Left colon (tissue), 2 donors: ENCODE measurements at regions not wholly inside any gene's neighbourhood (a gene's known extent, or its start where the extent isn't known, plus 50 kb on each side); places are given as distances from the start of the nearest gene placed in this dataset.

Experiments used
- ATAC-seq: fragments of 200-7000 bp; cut with Tn5 transposase; one replicate; pipeline ENCODE4 v1.9.1; 2020; ENCODE audit warnings: mild to moderate bottlenecking, moderate library complexity
- DNase-seq, 2 donors: peaks; one replicate each; pipeline ENCODE4 v3.0.0-alpha.2; 2020
- intact Hi-C, 2 donors: fragments of 100-400 bp; cut with DNase I in 1 of 2; cut with micrococcal nuclease in 1 of 2; formaldehyde crosslinking; loops; one replicate each; pipeline versions ENCODE4 v1.11.2 to v1.14.0; 2022; cut with DNase I, micrococcal nuclease
- donor health status: DM: no; HTN: no; CAD: no.
- donor health status: DM: yes; HTN: yes; CAD: no.

DNA sequence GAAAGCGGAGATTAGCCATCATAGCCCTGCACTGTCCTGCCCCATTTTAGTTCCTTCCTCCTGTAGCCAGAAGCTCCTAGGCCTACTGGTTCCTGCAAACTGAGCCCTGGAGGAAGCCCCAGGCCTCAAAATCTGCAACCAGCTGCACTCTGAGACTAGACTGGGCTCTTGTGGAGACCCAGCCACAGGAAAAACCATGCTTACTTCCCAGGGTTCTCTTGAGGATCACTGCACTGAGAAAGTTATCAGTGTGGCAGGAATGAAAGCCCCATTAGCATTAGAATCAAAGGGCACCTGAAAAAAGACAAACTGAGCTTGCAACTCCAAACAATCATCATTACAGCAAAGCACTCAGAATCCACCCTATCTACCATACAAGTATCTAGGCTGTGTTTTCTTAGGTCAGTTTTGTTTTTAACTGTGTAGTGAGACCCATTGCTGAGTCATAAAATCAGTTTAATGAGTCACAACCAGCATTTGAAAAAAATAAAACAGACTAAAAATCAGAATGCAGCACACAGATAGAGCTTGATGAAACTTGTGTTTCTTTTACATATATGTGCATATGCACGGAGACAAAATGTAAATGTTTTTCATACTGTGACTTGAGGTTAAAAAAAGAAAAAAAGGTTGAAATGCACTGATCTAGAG, 91.0 kb downstream of the UNC5CL start:
- intact Hi-C loops = no loop called here
- DNase-seq (no peak), ATAC-seq (no peak)

DNA sequence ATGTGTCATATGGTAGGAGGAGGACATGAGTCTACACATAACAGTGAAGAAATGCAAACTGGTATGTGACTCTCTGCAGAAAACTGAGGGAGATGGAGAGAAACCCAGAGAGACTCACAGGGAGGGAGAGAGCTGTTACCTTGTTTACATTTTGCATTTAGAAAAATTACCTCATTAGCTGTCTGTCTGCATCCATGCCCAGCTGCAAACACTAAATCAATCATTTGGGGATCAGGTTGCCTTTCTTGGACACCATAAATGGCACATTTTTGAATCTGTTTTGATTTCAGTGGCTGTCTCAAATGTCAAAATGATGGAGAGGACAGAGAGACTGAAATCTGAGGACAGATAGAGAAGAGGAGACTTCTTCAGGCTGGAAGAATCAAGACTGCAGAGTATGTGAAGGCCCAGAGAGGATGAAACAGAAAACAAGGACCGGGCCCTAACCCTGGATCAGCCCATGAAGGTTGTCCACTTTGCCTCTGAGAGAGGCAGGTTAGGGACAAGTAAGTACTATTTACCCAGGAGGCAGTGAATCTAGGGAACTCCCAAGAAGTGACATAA, 92.2 kb downstream of the UNC5CL start:
- intact Hi-C loops = no loop called here
- DNase-seq (no peak), ATAC-seq (no peak)

DNA sequence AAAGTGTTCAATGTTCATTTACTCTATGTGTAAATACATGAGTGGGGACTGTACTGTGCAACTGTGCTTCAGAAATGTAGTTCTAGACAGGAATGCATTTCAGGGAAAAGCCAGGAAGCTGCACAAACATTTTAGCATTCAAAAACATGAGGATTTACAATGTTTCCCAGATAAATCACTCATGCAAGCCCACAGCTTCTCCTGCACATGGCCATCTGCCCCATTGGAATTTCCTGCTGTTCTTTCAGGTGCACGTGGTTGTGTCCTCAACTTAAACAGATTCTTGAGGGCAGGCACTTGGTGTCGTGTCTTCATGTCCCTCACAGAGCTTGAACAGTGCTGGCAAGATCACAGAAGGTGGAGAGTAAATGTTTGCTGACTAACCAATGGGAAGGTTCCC, 101.5 kb downstream of the UNC5CL start:
- DNase-seq (no peak), ATAC-seq (no peak)
- intact Hi-C loops = no loop called here

DNA sequence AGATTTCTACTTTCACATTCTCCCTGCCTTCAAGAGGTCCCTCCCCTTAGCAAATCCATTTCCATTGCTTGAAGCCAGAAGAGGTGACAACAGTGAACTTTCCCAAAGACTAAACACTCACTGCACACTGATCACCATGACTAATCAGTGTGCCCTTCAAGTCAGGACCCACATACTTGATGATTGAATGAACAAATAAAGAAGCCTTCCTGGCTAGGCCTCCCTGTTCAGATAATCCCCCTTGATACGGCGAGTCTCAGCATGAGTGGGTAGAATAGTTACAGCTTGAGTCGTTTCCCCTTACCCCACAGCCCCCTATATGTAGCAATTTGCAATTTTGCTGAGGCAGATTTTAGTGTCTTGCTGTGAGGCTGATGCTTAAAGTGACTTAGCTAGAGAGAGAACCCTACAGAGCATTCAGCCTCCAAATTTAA, 102.2 kb downstream of the UNC5CL start:
- no peak for ATAC-seq
- no peak for DNase-seq
- intact Hi-C loops = no loop called here

DNA sequence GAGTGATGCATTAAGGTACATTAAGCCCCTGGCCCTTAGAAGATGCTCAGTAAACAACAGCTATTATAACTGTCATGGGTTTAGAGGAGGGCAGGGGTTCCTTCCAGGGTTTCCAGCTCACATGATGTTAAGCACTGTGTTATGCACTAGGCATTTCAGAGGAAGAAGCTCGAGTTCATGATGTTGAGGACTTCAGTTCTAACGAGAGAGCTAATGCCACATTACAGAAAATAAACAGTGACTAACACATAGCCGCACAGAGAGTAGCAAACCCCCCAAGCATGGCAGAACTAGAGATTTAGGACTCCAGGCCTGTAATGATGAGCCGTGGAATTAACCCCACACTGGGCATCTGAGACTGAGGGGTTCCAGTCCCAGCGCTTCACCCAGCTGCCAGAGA, 105.2 kb downstream of the UNC5CL start:
- DNase-seq (no peak), ATAC-seq (no peak)
- intact Hi-C loops = no loop called here

DNA sequence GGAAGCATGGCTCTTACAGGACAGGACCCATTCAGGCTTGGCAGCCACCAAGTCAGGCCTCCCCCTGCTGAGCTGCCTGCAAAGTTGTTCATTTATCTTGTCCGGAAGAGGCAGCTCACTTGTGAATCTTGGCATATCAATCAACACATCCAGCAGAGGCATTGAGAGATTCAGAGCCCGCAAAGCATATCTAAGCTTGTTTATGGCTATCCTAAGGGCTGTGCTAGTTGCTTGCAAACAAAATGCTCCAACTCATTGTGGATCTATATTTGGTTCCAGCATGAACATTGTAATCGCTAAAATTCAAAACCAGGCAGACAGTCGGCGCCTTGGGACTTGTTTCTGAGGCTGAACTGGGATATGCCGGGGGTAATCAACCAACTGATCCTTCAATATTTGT, 106.1 kb downstream of the UNC5CL start:
- DNase-seq (no peak), ATAC-seq (no peak)
- intact Hi-C loops = no loop called here

DNA sequence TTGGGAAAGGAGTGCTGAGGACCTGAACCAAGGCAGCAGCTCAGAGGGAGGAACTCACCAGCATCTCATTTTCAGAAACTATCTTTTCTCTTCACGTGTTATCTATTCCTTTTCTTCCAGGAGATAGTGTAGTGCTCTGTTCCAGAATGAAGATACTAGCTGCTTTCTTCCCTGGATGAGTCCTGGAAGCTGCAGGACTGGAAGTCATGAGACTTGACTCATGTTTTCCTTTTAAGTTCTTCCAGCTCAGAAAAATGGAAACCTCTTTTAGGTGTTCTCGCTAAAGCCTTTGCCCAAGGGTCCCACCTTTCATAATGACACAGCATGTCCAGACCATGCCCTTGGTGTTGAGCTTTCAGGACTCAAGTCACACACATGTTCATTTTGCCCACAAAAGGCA, 106.7 kb downstream of the UNC5CL start:
- intact Hi-C loops = no loop called here
- DNase-seq (no peak), ATAC-seq (no peak)

DNA sequence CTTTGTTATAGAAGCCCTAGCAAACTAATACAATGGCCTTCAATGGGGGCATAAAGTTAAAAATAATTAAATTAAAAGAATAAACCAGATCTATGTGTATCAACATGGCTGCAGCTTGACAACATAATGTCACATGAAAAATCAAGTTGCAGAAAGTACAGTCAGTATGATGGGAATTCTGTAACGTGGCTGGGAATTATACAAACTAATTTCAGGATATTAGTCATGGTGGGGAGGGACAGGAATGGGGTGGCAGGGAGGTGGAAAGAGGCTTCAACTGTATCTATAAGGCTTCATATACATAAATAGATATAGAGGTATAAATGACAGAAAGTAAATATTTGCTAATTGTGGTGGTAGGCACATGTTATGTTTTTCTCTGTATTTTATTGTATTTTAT, 107.1 kb downstream of the UNC5CL start:
- no peak for DNase-seq
- no peak for ATAC-seq
- intact Hi-C loops = no loop called here

DNA sequence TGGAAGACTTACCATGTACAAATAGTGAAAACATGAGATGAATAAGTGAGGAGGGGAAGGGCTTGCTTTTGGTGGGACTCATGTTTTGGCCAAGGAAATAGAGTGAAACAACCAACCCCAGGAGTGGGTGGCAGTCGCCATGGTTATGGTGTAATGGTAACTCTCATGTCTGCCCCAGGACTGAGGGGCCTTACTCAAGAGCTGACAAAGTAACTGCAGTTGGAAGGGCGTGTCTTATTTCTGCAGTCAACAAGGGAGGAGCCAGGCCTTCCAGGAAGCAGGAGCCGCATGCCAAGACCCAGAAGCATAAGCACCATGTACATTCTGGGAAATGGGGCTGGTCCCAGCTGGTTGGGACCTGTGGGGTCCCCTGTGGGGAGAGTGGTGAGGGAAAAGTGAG, 108.5 kb downstream of the UNC5CL start:
- peak; percentile 81 for ATAC-seq
- DNase-seq = peak; percentile 13 to 29
- intact Hi-C loops = no loop called here

DNA sequence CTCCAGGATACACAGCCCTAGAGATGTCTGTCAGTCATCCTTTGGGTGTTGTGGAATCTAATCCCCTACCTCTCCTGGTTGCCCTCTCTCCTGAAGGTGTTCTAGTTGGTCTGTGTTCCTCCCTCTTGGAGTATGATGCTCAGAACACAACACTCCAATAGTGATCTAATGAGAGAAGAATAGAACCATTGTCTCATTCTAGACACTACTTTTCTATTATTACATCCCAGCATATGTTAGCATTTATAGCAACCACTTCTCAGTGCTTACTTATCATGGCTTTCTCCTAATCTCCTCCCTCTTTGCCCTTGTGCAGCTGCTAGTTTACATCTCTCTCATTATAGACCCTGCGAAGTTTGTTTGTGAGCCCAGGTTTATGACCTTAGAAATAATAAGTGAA, 109.0 kb downstream of the UNC5CL start:
- ATAC-seq (no peak), DNase-seq (no peak)
- intact Hi-C loops = no loop called here

DNA sequence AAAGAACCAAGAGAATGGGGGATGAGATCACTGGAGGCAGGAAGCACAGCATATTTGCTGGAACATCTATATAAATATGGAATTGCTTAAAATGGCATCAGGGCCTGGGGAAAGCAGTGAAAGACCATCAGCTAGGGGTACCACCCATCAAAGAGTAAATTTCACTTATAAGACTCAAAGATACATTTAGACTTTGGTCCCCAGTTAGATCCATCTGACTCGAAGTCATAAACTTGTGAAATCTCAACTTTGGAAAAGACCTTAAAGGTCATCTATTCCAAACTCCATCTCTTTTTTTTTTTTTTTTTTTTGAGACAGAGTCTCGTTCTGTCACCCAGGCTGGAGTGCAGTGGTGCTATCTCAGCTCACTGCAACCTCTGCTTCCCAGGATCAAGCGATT, 109.8 kb downstream of the UNC5CL start:
- intact Hi-C loops = no loop called here
- DNase-seq = no peak
- no peak for ATAC-seq

DNA sequence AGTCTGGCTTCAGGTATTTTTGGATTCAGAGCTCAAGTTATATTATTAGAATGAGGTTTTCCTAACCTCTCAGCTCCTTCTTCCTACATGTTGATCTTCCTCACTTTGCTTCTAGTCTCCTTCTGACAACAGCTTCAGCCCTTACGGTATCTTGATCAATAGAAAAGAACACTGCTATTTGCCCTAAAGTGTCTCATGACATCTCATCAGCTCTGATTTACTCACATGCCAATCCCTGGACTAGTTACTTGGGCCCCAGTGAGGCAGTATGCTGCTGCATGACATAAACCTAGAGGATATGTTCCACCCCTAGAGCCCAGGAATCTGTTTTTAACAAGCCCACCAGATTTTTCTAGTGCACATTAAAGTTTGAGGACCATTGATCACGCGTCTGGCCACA, 110.3 kb downstream of the UNC5CL start:
- intact Hi-C loops = no loop called here
- DNase-seq = no peak

DNA sequence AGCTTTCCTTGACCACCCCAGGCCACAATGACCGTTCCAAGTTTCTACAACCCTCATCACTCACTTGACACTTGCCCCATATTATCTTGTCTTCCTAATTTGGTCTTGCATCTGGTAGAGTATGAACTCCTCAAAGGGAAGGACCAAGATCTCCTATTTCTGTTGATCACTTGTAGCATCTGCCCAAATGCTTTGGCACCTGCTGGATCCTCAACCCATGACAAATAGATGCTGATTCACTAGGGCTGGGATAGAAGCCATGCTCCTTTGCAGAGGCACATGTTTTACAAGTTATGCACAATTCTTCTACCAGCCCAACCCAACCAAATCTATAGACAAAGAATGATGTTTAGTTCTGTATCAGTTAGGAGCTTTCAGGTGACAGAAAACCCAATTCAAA, 110.7 kb downstream of the UNC5CL start:
- intact Hi-C loops = no loop called here
- no peak for DNase-seq
- no peak for ATAC-seq

More for the DNA sequence above, 110.3 kb downstream of the UNC5CL start:
- ATAC-seq = no peak

DNA sequence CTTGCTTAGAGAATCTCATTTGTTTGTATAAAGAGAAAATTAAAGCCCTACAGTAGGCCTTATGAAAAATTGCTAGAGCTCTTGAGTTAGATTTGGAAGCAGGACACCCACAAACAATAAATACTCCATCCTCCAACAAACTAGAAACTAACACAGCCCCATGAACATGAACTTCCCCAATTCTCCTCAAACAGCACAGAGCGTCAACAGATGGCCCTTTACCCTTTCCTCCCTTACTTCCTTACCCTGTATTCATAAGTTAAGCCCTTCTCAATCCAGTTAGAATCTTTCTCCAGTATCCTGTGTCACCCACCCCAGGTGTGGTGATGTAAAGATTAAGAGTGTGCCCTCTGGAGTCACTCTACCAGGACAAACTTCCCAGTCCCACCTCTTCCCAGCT, 113.7 kb downstream of the UNC5CL start:
- no peak for ATAC-seq
- DNase-seq = no peak
- intact Hi-C loops = no loop called here

DNA sequence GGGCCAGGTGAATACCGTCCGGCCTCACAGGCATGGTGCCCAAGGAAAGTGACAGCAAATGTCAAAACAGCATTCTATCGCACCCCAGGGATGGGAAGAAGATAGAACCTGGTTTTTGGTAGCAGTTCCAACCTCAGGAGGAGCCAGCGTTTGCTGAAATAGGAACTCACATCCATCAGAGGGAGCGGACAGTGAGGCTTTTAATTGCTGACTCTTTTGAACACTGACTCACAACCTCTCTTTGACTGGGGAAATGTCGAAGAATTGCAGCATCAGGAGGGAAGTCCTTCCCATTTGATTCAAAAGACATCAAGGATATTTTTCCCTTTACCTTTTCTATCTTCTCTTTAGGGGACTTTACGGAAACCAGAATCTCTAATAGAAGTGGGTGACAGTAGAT, 114.2 kb downstream of the UNC5CL start:
- ATAC-seq (no peak), DNase-seq (no peak)
- intact Hi-C loops = no loop called here

DNA sequence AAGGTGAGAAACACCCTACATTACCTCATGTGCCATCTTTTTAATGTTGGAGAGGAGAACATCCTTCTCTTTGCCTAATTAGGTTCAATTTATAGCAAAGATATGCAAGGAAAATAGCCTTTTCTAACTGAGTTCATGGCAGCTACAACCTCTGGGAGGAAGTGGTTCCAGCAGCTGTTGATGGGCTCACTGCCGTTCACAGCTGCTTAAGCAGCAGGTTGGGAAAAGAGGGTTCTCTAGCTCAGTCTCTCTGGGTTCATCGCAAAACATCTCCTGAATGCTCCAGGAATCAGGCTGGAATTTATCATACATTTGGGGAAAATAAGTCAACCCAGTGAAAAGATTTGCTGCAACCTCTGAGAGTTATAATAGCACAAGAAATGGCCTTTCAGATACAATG, 115.1 kb downstream of the UNC5CL start:
- no peak for ATAC-seq
- intact Hi-C loops = no loop called here
- DNase-seq = no peak

DNA sequence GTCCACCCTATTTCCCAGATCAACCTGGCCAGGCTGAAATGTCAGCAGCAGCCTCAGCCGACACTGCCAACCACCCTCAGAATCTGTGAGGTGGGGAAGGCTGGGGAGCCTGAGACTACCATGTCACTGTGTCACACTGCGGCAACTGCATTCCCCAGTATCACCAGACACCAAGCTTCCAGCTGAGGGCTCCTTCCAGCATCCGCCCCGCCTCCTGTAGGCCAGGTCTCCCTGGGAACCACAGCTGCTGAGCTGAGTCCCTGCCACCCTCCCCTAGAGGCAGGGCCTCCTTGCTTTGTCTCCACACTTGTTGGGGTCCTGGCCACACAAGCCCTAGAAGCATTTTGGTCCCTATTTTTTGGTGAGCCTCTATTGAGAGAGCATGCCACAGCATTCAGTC, 115.7 kb downstream of the UNC5CL start:
- intact Hi-C loops = no loop called here
- DNase-seq (no peak), ATAC-seq (no peak)

DNA sequence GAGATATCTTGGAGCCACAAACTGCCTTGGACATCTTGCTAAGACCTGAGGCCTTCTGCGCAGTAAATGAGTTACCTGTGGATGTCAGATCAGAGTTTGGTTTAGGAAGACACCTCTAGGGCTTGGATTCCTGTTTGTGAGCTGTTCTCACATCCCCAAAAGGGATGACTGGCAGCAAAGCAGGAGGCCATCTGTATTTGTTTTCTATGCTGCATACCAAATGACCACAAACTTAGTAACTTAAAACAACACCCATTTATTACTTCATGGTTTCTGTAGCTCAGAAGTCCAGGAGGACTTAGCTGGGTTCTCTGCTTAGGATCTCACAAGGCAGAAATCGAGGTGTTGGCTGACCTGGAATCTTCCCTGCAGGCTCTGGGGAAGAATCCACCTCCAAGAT, 116.7 kb downstream of the UNC5CL start:
- DNase-seq = no peak
- intact Hi-C loops = no loop called here
- no peak for ATAC-seq

DNA sequence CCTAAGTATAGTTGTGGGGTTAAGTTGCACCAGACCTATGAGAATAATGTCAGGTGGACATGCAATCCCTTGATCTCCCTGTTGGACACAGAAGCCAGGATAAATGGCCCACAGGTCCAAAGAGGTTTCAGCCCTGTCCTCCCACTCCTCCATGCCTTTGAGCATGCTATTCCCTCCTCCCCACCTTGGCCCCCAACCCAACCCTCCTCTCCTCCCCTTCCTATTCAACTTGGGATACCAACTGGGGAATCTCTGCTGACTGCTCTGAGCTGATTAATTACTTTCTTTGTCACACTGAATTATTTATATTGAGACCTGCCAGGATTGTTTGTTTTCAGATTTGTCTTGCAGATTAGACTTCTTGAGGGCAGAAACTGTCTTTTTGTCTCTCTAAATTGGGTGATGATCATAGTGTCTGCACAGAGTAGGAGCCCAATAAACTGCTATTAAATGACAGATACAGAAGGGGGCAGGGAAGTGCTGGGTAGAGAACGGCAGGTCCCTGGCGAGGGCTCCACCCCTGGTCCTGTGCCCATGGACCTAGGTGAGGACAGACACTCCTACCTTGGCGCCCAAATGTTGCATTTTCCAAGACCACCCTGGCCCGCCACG, 120.9 kb downstream of the UNC5CL start:
- DNase-seq = no peak
- no peak for ATAC-seq
- intact Hi-C loops = no loop called here

DNA sequence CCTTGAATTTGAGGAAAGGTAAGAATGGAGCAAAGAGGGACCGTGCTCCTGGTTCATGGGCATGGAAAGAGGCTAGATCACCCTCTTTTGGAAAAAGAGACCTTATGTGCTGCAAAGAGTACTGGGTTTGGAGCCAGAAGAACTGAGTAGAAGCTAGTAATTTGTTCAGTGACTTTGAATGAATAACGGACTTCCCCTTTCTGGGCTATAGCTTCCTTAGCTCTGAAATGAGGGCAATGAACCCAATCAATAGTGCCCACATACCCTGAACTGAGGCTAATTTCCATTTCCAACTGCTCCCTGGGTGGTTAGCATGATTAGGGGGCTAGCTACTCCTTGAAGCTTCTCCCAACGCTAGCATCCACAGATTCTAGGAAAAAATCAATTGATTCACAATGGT, 121.4 kb downstream of the UNC5CL start:
- DNase-seq (no peak), ATAC-seq (no peak)
- intact Hi-C loops = no loop called here

DNA sequence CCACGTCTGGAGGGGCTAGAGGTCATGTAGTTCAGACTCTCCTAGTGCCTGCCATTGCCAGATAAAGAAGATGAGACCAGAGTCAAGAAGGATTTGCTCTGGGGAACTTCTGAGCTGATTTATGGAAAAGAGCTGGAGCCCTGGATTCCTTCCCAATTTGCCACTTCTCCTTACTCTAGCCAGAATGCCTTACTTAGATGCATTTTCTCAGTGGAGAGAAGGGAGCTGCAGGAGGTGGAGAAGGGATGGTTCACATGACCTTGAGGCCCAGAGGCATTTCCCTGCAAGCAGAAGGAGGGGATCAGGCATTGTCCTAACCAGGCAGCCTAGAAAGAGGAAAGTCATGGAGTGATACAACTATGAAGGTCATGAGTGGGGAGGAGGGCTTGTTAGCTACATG, 122.2 kb downstream of the UNC5CL start:
- DNase-seq (no peak), ATAC-seq (no peak)
- intact Hi-C loops = no loop called here
